Natural killer cell (primary cell): ENCODE measurements at regions not wholly inside any gene's neighbourhood (a gene's known extent, or its start where the extent isn't known, plus 50 kb on each side); places are given as distances from the start of the nearest gene placed in this dataset.

Experiments used
- ATAC-seq, 3 donors: fragments of 150-1000 bp in 2 of 3; fragments of 200-7000 bp in 1 of 3; cut with Tn5 transposase; 1 replicate in 1 of 3; 2 replicates in 2 of 3; pipeline ENCODE4 v1.10.0; 2021; ENCODE audit warnings: mild to moderate bottlenecking in 2 of 3, moderate library complexity in 2 of 3
- DNase-seq, 2 donors: peaks; one replicate each; pipeline versions ENCODE4 v3.0.0 to v3.0.0-alpha.2; 2013 to 2021; ENCODE audit warnings: mixed read lengths in 1 of 2
- H3K27ac ChIP-seq: one replicate; pipeline ENCODE4 v1.5.1; 2013; ENCODE audit warnings: mild to moderate bottlenecking, low read length
- H3K27me3 ChIP-seq: one replicate; pipeline ENCODE4 v1.6.1; 2013; ENCODE audit warnings: low read length; ENCODE audit not compliant: control insufficient read depth, insufficient read depth
- H3K36me3 ChIP-seq: one replicate; pipeline ENCODE4 v1.6.1; 2013; ENCODE audit warnings: low read length; ENCODE audit not compliant: control insufficient read depth, insufficient read depth
- H3K4me1 ChIP-seq: one replicate; pipeline ENCODE4 v1.6.1; 2013; ENCODE audit warnings: low read length; ENCODE audit not compliant: control insufficient read depth, insufficient read depth
- H3K4me3 ChIP-seq: one replicate; pipeline ENCODE4 v1.5.1; 2013; ENCODE audit warnings: low read length
- H3K9me3 ChIP-seq: one replicate; pipeline ENCODE4 v1.6.1; 2013; ENCODE audit warnings: low read length; ENCODE audit not compliant: control insufficient read depth, insufficient read depth
- H3K27ac Mint-ChIP-seq, 2 donors: one replicate each; pipeline ENCODE4 v1.8.0; 2022; ENCODE audit warnings: mild to moderate bottlenecking in 2 of 2, mixed read lengths in 2 of 2, moderate library complexity in 1 of 2
- H3K27me3 Mint-ChIP-seq, 2 donors: one replicate each; pipeline ENCODE4 v1.8.0; 2022; ENCODE audit warnings: low read depth in 2 of 2, mixed read lengths in 2 of 2
- H3K36me3 Mint-ChIP-seq: one replicate; pipeline ENCODE4 v1.8.0; 2022; ENCODE audit warnings: mixed read lengths
- H3K4me1 Mint-ChIP-seq, 2 donors: one replicate each; pipeline ENCODE4 v1.8.0; 2022; ENCODE audit warnings: mixed read lengths in 2 of 2
- H3K4me3 Mint-ChIP-seq: one replicate; pipeline ENCODE4 v1.8.0; 2022; ENCODE audit warnings: mild to moderate bottlenecking, moderate library complexity, mixed read lengths
- H3K9me3 Mint-ChIP-seq, 2 donors: one replicate each; pipeline ENCODE4 v1.8.0; 2022; ENCODE audit warnings: mixed read lengths in 2 of 2
- CTCF ChIP-seq: fragments of 200-600 bp; IDR thresholded peaks from one replicate; pipeline ENCODE4 v1.8.0; 2022; ENCODE audit warnings: antibody characterized with exemption
- WGBS: methylation state at CpG from one replicate; pipeline ENCODE4 v1.1.7; 2013; ENCODE audit warnings: missing lambda C conversion rate; ENCODE audit not compliant: insufficient coverage; 5-methylcytosine and 5-hydroxymethylcytosine counted together
- intact Hi-C: fragments of 100-400 bp; cut with micrococcal nuclease; formaldehyde crosslinking; loops from one replicate; pipeline ENCODE4 v1.14.2; 2022

- no peak overlapping the region for H3K27ac Mint-ChIP-seq
- no peak overlapping the region for H3K4me3 Mint-ChIP-seq
- Histone ChIP-seq H3K27ac (no peak overlapping the region), H3K36me3 (no peaks in the 10 kb centered on the region), H3K4me1 (no peaks in the 10 kb centered on the region), H3K4me3 (no peak overlapping the region), H3K9me3 (no peaks in the 10 kb centered on the region), H3K27me3 (no peaks in the 10 kb centered on the region)
- no peak for TF ChIP-seq CTCF
- no peaks in the 10 kb centered on the region for H3K9me3 Mint-ChIP-seq
- DNase-seq, result no peak
- no peak for ATAC-seq
- no peaks in the 10 kb centered on the region for H3K4me1 Mint-ChIP-seq
- peaks cover 14 to 17% of the 10 kb centered on the region in 2 donors for H3K27me3 Mint-ChIP-seq
- WGBS, result 96% methylated on average over 8 of the region's 8 CpGs
- no peaks in the 10 kb centered on the region for H3K36me3 Mint-ChIP-seq
- intact Hi-C loops, result no loop called here
Measured at GRCh38 chr13:40197049-40197448, 469.4 kb downstream of the FOXO1 start.

- H3K36me3 ChIP-seq, result no peaks in the 10 kb centered on the region
- ATAC-seq (no peak), DNase-seq (no peak)
- H3K27ac Mint-ChIP-seq, result no peak overlapping the region
- no peaks in the 10 kb centered on the region for H3K9me3 ChIP-seq
- WGBS, result 95% methylated on average over 4 of the region's 4 CpGs
- no peaks in the 10 kb centered on the region for H3K36me3 Mint-ChIP-seq
- H3K9me3 Mint-ChIP-seq, result no peaks in the 10 kb centered on the region
- H3K27ac ChIP-seq, result no peak overlapping the region
- intact Hi-C loops, result no loop called here
- no peaks in the 10 kb centered on the region for H3K27me3 ChIP-seq
- H3K4me1 Mint-ChIP-seq, result no peaks in the 10 kb centered on the region
- no peak for TF ChIP-seq CTCF
- H3K4me3 Mint-ChIP-seq, result no peak overlapping the region
- no peaks in the 10 kb centered on the region for H3K4me1 ChIP-seq
- no peak overlapping the region for H3K4me3 ChIP-seq
- H3K27me3 Mint-ChIP-seq, result peaks cover 14 to 17% of the 10 kb centered on the region in 2 donors
Measured at GRCh38 chr13:40197936-40198595, 468.4 kb downstream of the FOXO1 start.

- peaks cover 1 to 9% of the 10 kb centered on the region in 2 donors for H3K4me1 Mint-ChIP-seq
- no peak overlapping the region for H3K4me3 Mint-ChIP-seq
- H3K27me3 ChIP-seq, result no peaks in the 10 kb centered on the region
- ATAC-seq, result no peak
- H3K27me3 Mint-ChIP-seq, result peaks cover 0 to 10% of the 10 kb centered on the region in 2 donors
- no peak overlapping the region for H3K27ac Mint-ChIP-seq
- 87% methylated on average over 2 of the region's 2 CpGs for WGBS
- no peak for TF ChIP-seq CTCF
- no peaks in the 10 kb centered on the region for H3K36me3 Mint-ChIP-seq
- no peak overlapping the region for H3K4me3 ChIP-seq
- H3K9me3 ChIP-seq, result no peaks in the 10 kb centered on the region
- no peaks in the 10 kb centered on the region for H3K4me1 ChIP-seq
- H3K9me3 Mint-ChIP-seq, result no peaks in the 10 kb centered on the region
- no peaks in the 10 kb centered on the region for H3K36me3 ChIP-seq
- intact Hi-C loops, result no loop called here
- H3K27ac ChIP-seq, result no peak overlapping the region
- DNase-seq, result no peak
Measured at GRCh38 chr13:40200273-40200978, 466.0 kb downstream of the FOXO1 start.
